H1 (cell line): ENCODE measurements at regions not wholly inside any gene's neighbourhood (a gene's known extent, or its start where the extent isn't known, plus 50 kb on each side); places are given as distances from the start of the nearest gene placed in this dataset.
"Not testable (repeated sequence)": the region's sequence is repeated elsewhere in the genome, so short reads cannot be mapped to it uniquely, and the experiment has no call there.

Experiments used
- CTCF ChIA-PET: fragments of 300-600 bp; sonication (Branson Sonifier 250); formaldehyde crosslinking; loops from one replicate; lab custom pipeline; 2021; ENCODE audit not compliant: partially characterized antibody; lab: Charles Lee
- POLR2A ChIA-PET: fragments of 300-600 bp; sonication (Branson Sonifier 250); formaldehyde crosslinking; loops from one replicate; lab custom pipeline; 2021; ENCODE audit warnings: inconsistent platforms; ENCODE audit not compliant: partially characterized antibody; lab: Charles Lee
- DNase-seq, 2 experiments: peaks; one replicate each; pipeline versions ENCODE4 v3.0.0 to v3.0.0-alpha.2; 2010 to 2022; ENCODE audit warnings: low spot score in 2 of 2, low read depth in 1 of 2, mixed read lengths in 1 of 2
- FAIRE-seq: peaks from 2 replicates; lab custom pipeline; 2011; peaks lifted over from hg19 to GRCh38; lab: Jason Lieb, UNC
- H2AFZ ChIP-seq: 2 replicates; pipeline ENCODE4 v1.8.1; 2012; ENCODE audit warnings: low read length, inconsistent platforms
- H2AK5ac ChIP-seq: 2 replicates; pipeline ENCODE4 v1.6.1; 2013; ENCODE audit warnings: low read depth, low read length
- H2BK120ac ChIP-seq: replicated peaks from 2 replicates; pipeline ENCODE3; 2013; ENCODE audit warnings: low read depth, low read length, inconsistent platforms
- H2BK12ac ChIP-seq: 2 replicates; pipeline ENCODE4 v1.6.1; 2013; ENCODE audit warnings: low read depth, low read length
- H2BK15ac ChIP-seq: 2 replicates; pipeline ENCODE4 v1.6.1; 2013; ENCODE audit warnings: low read length
- H2BK20ac ChIP-seq: 2 replicates; pipeline ENCODE4 v1.6.1; 2013; ENCODE audit warnings: low read length
- H2BK5ac ChIP-seq: 2 replicates; pipeline ENCODE4 v1.6.1; 2013; ENCODE audit warnings: low read depth, low read length
- H3K14ac ChIP-seq: 2 replicates; pipeline ENCODE4 v1.6.1; 2013; ENCODE audit warnings: inconsistent platforms; ENCODE audit not compliant: insufficient read length
- H3K18ac ChIP-seq: 2 replicates; pipeline ENCODE4 v1.6.1; 2013; ENCODE audit warnings: low read length; ENCODE audit errors: extremely low read depth
- H3K23ac ChIP-seq: 2 replicates; pipeline ENCODE4 v1.6.1; 2013; ENCODE audit warnings: inconsistent platforms; ENCODE audit not compliant: insufficient read length
- H3K23me2 ChIP-seq: 2 replicates; pipeline ENCODE4 v1.6.1; 2013; ENCODE audit warnings: low read depth, low read length
- H3K27ac ChIP-seq: 2 replicates; pipeline ENCODE4 v1.6.1; 2011; ENCODE audit warnings: low read depth, low read length, inconsistent platforms
- H3K27me3 ChIP-seq, 4 experiments: replicated peaks in 1 of 4; 1 replicate in 1 of 4; 2 replicates in 3 of 4; pipeline versions ENCODE4 v1.6.1 to v1.8.1; 2011 to 2013; ENCODE audit warnings: low read length in 3 of 4, mild to moderate bottlenecking in 3 of 4, inconsistent platforms in 2 of 4, mixed read lengths in 2 of 4, moderate library complexity in 1 of 4; ENCODE audit not compliant: control insufficient read depth in 3 of 4, insufficient read depth in 3 of 4; ENCODE audit errors: extremely low read depth in 1 of 4
- H3K36me3 ChIP-seq, 4 experiments: 2 replicates each; pipeline versions ENCODE4 v1.6.1 to v1.8.1; 2011 to 2013; ENCODE audit warnings: mild to moderate bottlenecking in 4 of 4, low read length in 3 of 4, moderate library complexity in 2 of 4, control low read depth in 1 of 4, inconsistent platforms in 1 of 4; ENCODE audit not compliant: insufficient read depth in 4 of 4, control insufficient read depth in 2 of 4
- H3K4ac ChIP-seq: replicated peaks from 2 replicates; pipeline ENCODE3; 2013; ENCODE audit warnings: low read length, low read depth, mixed read lengths, inconsistent platforms; ENCODE audit not compliant: insufficient read length
- H3K4me1 ChIP-seq, 4 experiments: replicated peaks in 1 of 4; 1 replicate in 1 of 4; 2 replicates in 3 of 4; pipeline versions ENCODE4 v1.6.1 to v1.8.1; 2011 to 2013; ENCODE audit warnings: low read length in 3 of 4, inconsistent platforms in 2 of 4, mixed read lengths in 1 of 4; ENCODE audit not compliant: insufficient read depth in 4 of 4, control insufficient read depth in 3 of 4
- H3K4me2 ChIP-seq, 2 experiments: 2 replicates each; pipeline versions ENCODE4 v1.6.1 to v1.8.1; 2011 to 2013; ENCODE audit warnings: low read depth in 2 of 2, low read length in 2 of 2, control low read depth in 1 of 2, inconsistent platforms in 1 of 2, mild to moderate bottlenecking in 1 of 2; ENCODE audit not compliant: insufficient read depth in 1 of 2
- H3K4me3 ChIP-seq, 4 experiments: fragments of 200-600, 300-600 bp in 1 of 4; sonication (generic), shearing (Covaris generic), sonication (Bioruptor Twin) in 1 of 4; 2 replicates each; pipeline versions ENCODE4 v1.5.1 to v1.8.1; 2011 to 2016; ENCODE audit warnings: low read length in 4 of 4, low read depth in 3 of 4, control low read depth in 2 of 4, inconsistent platforms in 2 of 4, mild to moderate bottlenecking in 2 of 4, mixed read lengths in 1 of 4, moderate library complexity in 1 of 4; ENCODE audit not compliant: insufficient read depth in 2 of 4; ENCODE audit errors: extremely low read depth in 1 of 4
- H3K56ac ChIP-seq: replicated peaks from 2 replicates; pipeline ENCODE3; 2013; ENCODE audit warnings: low read depth, mild to moderate bottlenecking, mixed read lengths, low read length, inconsistent platforms; ENCODE audit not compliant: insufficient read length
- H3K79me1 ChIP-seq: 2 replicates; pipeline ENCODE4 v1.6.1; 2013; ENCODE audit warnings: low read depth, low read length, control low read depth
- H3K79me2 ChIP-seq, 2 experiments: 2 replicates each; pipeline versions ENCODE4 v1.6.1 to v1.8.1; 2012 to 2013; ENCODE audit warnings: low read length in 2 of 2, mild to moderate bottlenecking in 2 of 2, inconsistent platforms in 1 of 2; ENCODE audit not compliant: insufficient read depth in 2 of 2, control insufficient read depth in 1 of 2
- H3K9ac ChIP-seq, 4 experiments: replicated peaks in 1 of 4; 1 replicate in 1 of 4; 2 replicates in 3 of 4; pipeline versions ENCODE4 v1.6.1 to v1.8.1; 2011 to 2013; ENCODE audit warnings: low read depth in 3 of 4, low read length in 3 of 4, control low read depth in 2 of 4, mild to moderate bottlenecking in 2 of 4, moderate library complexity in 2 of 4, inconsistent platforms in 1 of 4; ENCODE audit errors: extremely low read depth in 1 of 4
- H3K9me3 ChIP-seq, 2 experiments: 2 replicates each; pipeline versions ENCODE4 v1.6.1 to v1.8.1; 2012 to 2013; ENCODE audit warnings: mild to moderate bottlenecking in 2 of 2, moderate library complexity in 2 of 2, control low read depth in 1 of 2, inconsistent platforms in 1 of 2, low read depth in 1 of 2, low read length in 1 of 2, mixed read lengths in 1 of 2; ENCODE audit not compliant: insufficient read depth in 2 of 2
- H4K20me1 ChIP-seq, 2 experiments: replicated peaks in 1 of 2; 2 replicates each; pipeline versions ENCODE3 to v1.8.1; 2011 to 2013; ENCODE audit warnings: inconsistent platforms in 2 of 2, low read length in 2 of 2, mild to moderate bottlenecking in 1 of 2; ENCODE audit not compliant: insufficient read depth in 2 of 2, control insufficient read depth in 1 of 2
- H4K5ac ChIP-seq: 2 replicates; pipeline ENCODE4 v1.6.1; 2013; ENCODE audit warnings: low read length, low read depth, mixed read lengths, inconsistent platforms; ENCODE audit not compliant: insufficient read length
- H4K8ac ChIP-seq: 2 replicates; pipeline ENCODE4 v1.8.0; 2013; ENCODE audit warnings: mild to moderate bottlenecking, moderate library complexity, low read length, inconsistent platforms; ENCODE audit not compliant: insufficient read depth; ENCODE audit errors: extremely low read depth
- H4K91ac ChIP-seq: replicated peaks from 2 replicates; pipeline ENCODE3; 2013; ENCODE audit warnings: low read length, mixed read lengths, inconsistent platforms; ENCODE audit not compliant: insufficient read length
- WGBS, 2 experiments: shearing (Covaris generic) in 1 of 2; methylation state at CpG; one replicate each; pipeline versions ENCODE4 v1.1.6 to v1.1.7; 2013 to 2015; ENCODE audit warnings: low lambda C conversion rate in 2 of 2, mixed read lengths in 2 of 2, inconsistent platforms in 1 of 2, low coverage in 1 of 2, missing lambda C conversion rate in 1 of 2; ENCODE audit not compliant: insufficient replicate concordance in 2 of 2, insufficient coverage in 1 of 2, insufficient read length in 1 of 2; ENCODE audit errors: extremely low coverage in 1 of 2, missing lambda C conversion rate in 1 of 2; 5-methylcytosine and 5-hydroxymethylcytosine counted together

DNA sequence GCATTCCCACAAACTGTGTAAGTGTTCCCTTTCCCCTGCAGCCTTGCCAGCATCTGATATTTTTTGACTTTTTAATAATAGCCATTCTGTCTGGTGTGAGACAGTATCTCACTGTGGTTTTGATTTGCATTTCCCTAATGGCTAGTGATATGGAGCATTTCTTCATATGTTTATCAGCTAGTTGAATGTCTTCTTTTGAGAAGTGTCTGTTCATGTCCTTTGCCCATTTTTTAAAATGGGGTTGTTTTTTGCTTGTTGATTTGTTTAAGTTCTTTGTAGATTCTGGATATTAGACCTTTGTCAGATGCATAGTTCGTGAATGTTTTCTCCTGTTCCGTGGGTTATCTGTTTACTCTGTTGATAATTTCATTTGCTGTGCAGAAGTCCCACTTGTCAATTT is 492.8 kb downstream of the JRKL start:
- H4K5ac ChIP-seq, DNase-seq, H2BK20ac ChIP-seq, H3K79me2 ChIP-seq, POLR2A ChIA-PET, H3K79me1 ChIP-seq, H2AK5ac ChIP-seq, H3K4ac ChIP-seq, H3K27ac ChIP-seq, FAIRE-seq, H3K4me2 ChIP-seq, CTCF ChIA-PET, H3K23ac ChIP-seq, H3K23me2 ChIP-seq, H2BK5ac ChIP-seq, H2BK120ac ChIP-seq, H2AFZ ChIP-seq, H4K20me1 ChIP-seq, H3K56ac ChIP-seq, H2BK15ac ChIP-seq, H3K9me3 ChIP-seq, H3K4me1 ChIP-seq, H3K36me3 ChIP-seq, H3K18ac ChIP-seq, H2BK12ac ChIP-seq, H3K14ac ChIP-seq, H3K27me3 ChIP-seq, H4K8ac ChIP-seq, H3K4me3 ChIP-seq, H3K9ac ChIP-seq, H4K91ac ChIP-seq: not testable (repeated sequence)
- WGBS, 2 experiments, result 94% methylated on average over 2 of the region's 2 CpGs; no CpG with 5 or more reads in 1 of the 2 experiments
